ENCODE measurements at regions not wholly inside any gene's neighbourhood (a gene's known extent, or its start where the extent isn't known, plus 50 kb on each side); places are given as distances from the start of the nearest gene placed in this dataset.

GRCh38 chr4:4759883-4760282, 99.6 kb upstream of the MSX1 start:
- no peak for DNase-seq (ENCODE audit: extremely low read depth, insufficient read length)
- no peak for TF ChIP-seq CTCF (IDR thresholded peaks at IDR 0.05; ENCODE audit: insufficient read depth, low read length, poor library complexity, severe bottlenecking)
- Histone ChIP-seq H3K4me3 (replicated peaks; ENCODE audit: low read depth, low read length) (no peak overlapping the region), H3K27me3 (replicated peaks; ENCODE audit: control insufficient read depth, insufficient read depth, low read length) (no peaks in the 10 kb centered on the region), H3K36me3 (ENCODE audit: control insufficient read depth, insufficient read depth, low read length) (no peaks in the 10 kb centered on the region)

GRCh38 chr4:4759232-4759631, 100.2 kb upstream of the MSX1 start:
- H3K27me3 ChIP-seq (replicated peaks; ENCODE audit: control insufficient read depth, insufficient read depth, low read length), result no peaks in the 10 kb centered on the region
- no peaks in the 10 kb centered on the region for H3K36me3 ChIP-seq (ENCODE audit: control insufficient read depth, insufficient read depth, low read length)
- H3K4me3 ChIP-seq (replicated peaks; ENCODE audit: low read depth, low read length), result no peak overlapping the region
- no peak for TF ChIP-seq CTCF (IDR thresholded peaks at IDR 0.05; ENCODE audit: insufficient read depth, low read length, poor library complexity, severe bottlenecking)
- DNase-seq (ENCODE audit: extremely low read depth, insufficient read length), result no peak

GRCh38 chr4:4758681-4759080, 100.8 kb upstream of the MSX1 start:
- TF ChIP-seq CTCF (IDR thresholded peaks at IDR 0.05; ENCODE audit: insufficient read depth, low read length, poor library complexity, severe bottlenecking), result no peak
- H3K36me3 ChIP-seq (ENCODE audit: control insufficient read depth, insufficient read depth, low read length), result no peaks in the 10 kb centered on the region
- H3K27me3 ChIP-seq (replicated peaks; ENCODE audit: control insufficient read depth, insufficient read depth, low read length), result no peaks in the 10 kb centered on the region
- H3K4me3 ChIP-seq (replicated peaks; ENCODE audit: low read depth, low read length), result no peak overlapping the region
- peak; percentile 37 for DNase-seq (ENCODE audit: extremely low read depth, insufficient read length)

- no peak for DNase-seq (ENCODE audit: extremely low read depth, insufficient read length)
- no peaks in the 10 kb centered on the region for H3K27me3 ChIP-seq (replicated peaks; ENCODE audit: control insufficient read depth, insufficient read depth, low read length)
- no peaks in the 10 kb centered on the region for H3K36me3 ChIP-seq (ENCODE audit: control insufficient read depth, insufficient read depth, low read length)
- no peak overlapping the region for H3K4me3 ChIP-seq (replicated peaks; ENCODE audit: low read depth, low read length)
- TF ChIP-seq CTCF (IDR thresholded peaks at IDR 0.05; ENCODE audit: insufficient read depth, low read length, poor library complexity, severe bottlenecking), result no peak
These were observed 104.2 kb upstream of the MSX1 start for GRCh38 chr4:4755306-4755705.

GRCh38 chr4:4754641-4755040, 104.8 kb upstream of the MSX1 start:
- no peaks in the 10 kb centered on the region for H3K36me3 ChIP-seq (ENCODE audit: control insufficient read depth, insufficient read depth, low read length)
- TF ChIP-seq CTCF (IDR thresholded peaks at IDR 0.05; ENCODE audit: insufficient read depth, low read length, poor library complexity, severe bottlenecking), result no peak
- DNase-seq (ENCODE audit: extremely low read depth, insufficient read length), result no peak
- no peak overlapping the region for H3K4me3 ChIP-seq (replicated peaks; ENCODE audit: low read depth, low read length)
- H3K27me3 ChIP-seq (replicated peaks; ENCODE audit: control insufficient read depth, insufficient read depth, low read length), result no peaks in the 10 kb centered on the region

GRCh38 chr4:4753643-4754042, 105.8 kb upstream of the MSX1 start:
- TF ChIP-seq CTCF (IDR thresholded peaks at IDR 0.05; ENCODE audit: insufficient read depth, low read length, poor library complexity, severe bottlenecking), result no peak
- DNase-seq (ENCODE audit: extremely low read depth, insufficient read length), result no peak
- no peak overlapping the region for H3K4me3 ChIP-seq (replicated peaks; ENCODE audit: low read depth, low read length)
- no peaks in the 10 kb centered on the region for H3K36me3 ChIP-seq (ENCODE audit: control insufficient read depth, insufficient read depth, low read length)
- H3K27me3 ChIP-seq (replicated peaks; ENCODE audit: control insufficient read depth, insufficient read depth, low read length), result no peaks in the 10 kb centered on the region

Measured in GM06990 (cell line).